ENCODE measurements at regions not wholly inside any gene's neighbourhood (a gene's known extent, or its start where the extent isn't known, plus 50 kb on each side); places are given as distances from the start of the nearest gene placed in this dataset.

GRCh38 chrX:115939070-115939469 lies 231.5 kb upstream of the AGTR2 start:
- no peaks in the 10 kb centered on the region for H3K36me3 Mint-ChIP-seq (ENCODE audit: unreplicated experiment)
- DNase-seq = no peak
- H3K27ac Mint-ChIP-seq (ENCODE audit: unreplicated experiment) = no peak overlapping the region
- H3K27me3 Mint-ChIP-seq (ENCODE audit: unreplicated experiment) = no peaks in the 10 kb centered on the region
- peaks cover 1% of the 10 kb centered on the region for H3K4me1 Mint-ChIP-seq (ENCODE audit: low read depth, unreplicated experiment)
- H3K9me3 Mint-ChIP-seq (ENCODE audit: unreplicated experiment) = no peaks in the 10 kb centered on the region
- no peak for TF ChIP-seq CTCF (IDR thresholded peaks at IDR 0.05; ENCODE audit: partially characterized antibody, unreplicated experiment)
- no peak overlapping the region for H3K4me3 Mint-ChIP-seq (ENCODE audit: unreplicated experiment)

GRCh38 chrX:115939636-115940160 lies 230.8 kb upstream of the AGTR2 start:
- Mint-ChIP-seq H3K9me3 (ENCODE audit: unreplicated experiment) (no peaks in the 10 kb centered on the region), H3K27me3 (ENCODE audit: unreplicated experiment) (no peaks in the 10 kb centered on the region), H3K4me3 (ENCODE audit: unreplicated experiment) (no peak overlapping the region), H3K27ac (ENCODE audit: unreplicated experiment) (no peak overlapping the region), H3K36me3 (ENCODE audit: unreplicated experiment) (no peaks in the 10 kb centered on the region), H3K4me1 (ENCODE audit: low read depth, unreplicated experiment) (peaks cover 1% of the 10 kb centered on the region)
- no peak for DNase-seq
- no peak for TF ChIP-seq CTCF (IDR thresholded peaks at IDR 0.05; ENCODE audit: partially characterized antibody, unreplicated experiment)

- H3K36me3 Mint-ChIP-seq (ENCODE audit: unreplicated experiment) = no peaks in the 10 kb centered on the region
- no peak overlapping the region for H3K27ac Mint-ChIP-seq (ENCODE audit: unreplicated experiment)
- H3K27me3 Mint-ChIP-seq (ENCODE audit: unreplicated experiment) = no peaks in the 10 kb centered on the region
- no peak for DNase-seq
- peaks cover 1% of the 10 kb centered on the region for H3K4me1 Mint-ChIP-seq (ENCODE audit: low read depth, unreplicated experiment)
- H3K9me3 Mint-ChIP-seq (ENCODE audit: unreplicated experiment) = no peaks in the 10 kb centered on the region
- H3K4me3 Mint-ChIP-seq (ENCODE audit: unreplicated experiment) = no peak overlapping the region
- no peak for TF ChIP-seq CTCF (IDR thresholded peaks at IDR 0.05; ENCODE audit: partially characterized antibody, unreplicated experiment)
Observed at GRCh38 chrX:115940348-115940747, 230.2 kb upstream of the AGTR2 start.

GRCh38 chrX:115940888-115941332 lies 229.6 kb upstream of the AGTR2 start:
- no peaks in the 10 kb centered on the region for H3K27me3 Mint-ChIP-seq (ENCODE audit: unreplicated experiment)
- no peak overlapping the region for H3K27ac Mint-ChIP-seq (ENCODE audit: unreplicated experiment)
- peaks cover 2% of the 10 kb centered on the region for H3K9me3 Mint-ChIP-seq (ENCODE audit: unreplicated experiment)
- no peak for TF ChIP-seq CTCF (IDR thresholded peaks at IDR 0.05; ENCODE audit: partially characterized antibody, unreplicated experiment)
- peaks cover 1% of the 10 kb centered on the region for H3K4me1 Mint-ChIP-seq (ENCODE audit: low read depth, unreplicated experiment)
- no peaks in the 10 kb centered on the region for H3K36me3 Mint-ChIP-seq (ENCODE audit: unreplicated experiment)
- peak; percentile 28 for DNase-seq
- no peak overlapping the region for H3K4me3 Mint-ChIP-seq (ENCODE audit: unreplicated experiment)

- Mint-ChIP-seq H3K27me3 (ENCODE audit: unreplicated experiment) (no peaks in the 10 kb centered on the region), H3K9me3 (ENCODE audit: unreplicated experiment) (peaks cover 2% of the 10 kb centered on the region), H3K36me3 (ENCODE audit: unreplicated experiment) (no peaks in the 10 kb centered on the region), H3K4me3 (ENCODE audit: unreplicated experiment) (no peak overlapping the region), H3K4me1 (ENCODE audit: low read depth, unreplicated experiment) (peaks cover 1% of the 10 kb centered on the region), H3K27ac (ENCODE audit: unreplicated experiment) (no peak overlapping the region)
- TF ChIP-seq CTCF (IDR thresholded peaks at IDR 0.05; ENCODE audit: partially characterized antibody, unreplicated experiment) = no peak
- no peak for DNase-seq
Observed at GRCh38 chrX:115941388-115941787, 229.2 kb upstream of the AGTR2 start.

Data from glutamatergic neuron (in vitro differentiated cells).